Globus pallidus (tissue), 1 donor: ENCODE measurements at regions not wholly inside any gene's neighbourhood (a gene's known extent, or its start where the extent isn't known, plus 50 kb on each side); places are given as distances from the start of the nearest gene placed in this dataset.

Experiments used
- DNase-seq: peaks from one replicate; pipeline ENCODE4 v3.0.0-alpha.2; 2015; ENCODE audit warnings: low spot score

- no peak for DNase-seq
Observed at GRCh38 chr5:68746643-68747420, 347.0 kb upstream of the SLC30A5 start.

GRCh38 chr5:68747521-68747920 lies 346.3 kb upstream of the SLC30A5 start:
- no peak for DNase-seq

- DNase-seq: no peak
Observed at GRCh38 chr5:68748101-68748500, 345.7 kb upstream of the SLC30A5 start.

GRCh38 chr5:68749077-68749476 lies 344.7 kb upstream of the SLC30A5 start:
- no peak for DNase-seq

GRCh38 chr5:68749631-68750030 lies 344.2 kb upstream of the SLC30A5 start:
- DNase-seq: no peak

GRCh38 chr5:68751661-68752060 lies 342.2 kb upstream of the SLC30A5 start:
- DNase-seq: no peak

- DNase-seq: no peak
Observed at GRCh38 chr5:68754536-68754935, 339.3 kb upstream of the SLC30A5 start.

GRCh38 chr5:68755293-68755692 lies 338.5 kb upstream of the SLC30A5 start:
- no peak for DNase-seq

GRCh38 chr5:68757006-68757405 lies 336.8 kb upstream of the SLC30A5 start:
- DNase-seq: no peak

- DNase-seq: no peak
Observed at GRCh38 chr5:68757626-68758212, 336.1 kb upstream of the SLC30A5 start.

GRCh38 chr5:68759593-68759992 lies 334.2 kb upstream of the SLC30A5 start:
- no peak for DNase-seq

GRCh38 chr5:68762201-68762600 lies 331.6 kb upstream of the SLC30A5 start:
- no peak for DNase-seq

GRCh38 chr5:68766952-68767464 lies 326.8 kb upstream of the SLC30A5 start:
- DNase-seq: no peak

GRCh38 chr5:68770551-68770950 lies 323.3 kb upstream of the SLC30A5 start:
- DNase-seq: no peak

- DNase-seq: no peak
Observed at GRCh38 chr5:68771221-68771620, 322.6 kb upstream of the SLC30A5 start.

GRCh38 chr5:68771732-68772131 lies 322.1 kb upstream of the SLC30A5 start:
- DNase-seq: no peak

GRCh38 chr5:68776381-68776780 lies 317.4 kb upstream of the SLC30A5 start:
- no peak for DNase-seq

GRCh38 chr5:68777135-68777534 lies 316.7 kb upstream of the SLC30A5 start:
- DNase-seq: no peak

GRCh38 chr5:68778484-68778883 lies 315.3 kb upstream of the SLC30A5 start:
- DNase-seq: no peak

- no peak for DNase-seq
Observed at GRCh38 chr5:68780299-68780955, 313.4 kb upstream of the SLC30A5 start.

- no peak for DNase-seq
Observed at GRCh38 chr5:68793074-68793473, 300.7 kb upstream of the SLC30A5 start.

GRCh38 chr5:68793993-68794392 lies 299.8 kb upstream of the SLC30A5 start:
- no peak for DNase-seq

GRCh38 chr5:68795190-68795589 lies 298.6 kb upstream of the SLC30A5 start:
- DNase-seq: no peak
